GM21360 (cell line): ENCODE measurements at regions not wholly inside any gene's neighbourhood (a gene's known extent, or its start where the extent isn't known, plus 50 kb on each side); places are given as distances from the start of the nearest gene placed in this dataset.

ENCODE experiments used
- ATAC-seq: cut with Tn5 transposase; IDR thresholded peaks from one replicate; pipeline ENCODE4 v1.9.1; 2021; ENCODE audit warnings: mild to moderate bottlenecking, moderate library complexity; ENCODE audit not compliant: unreplicated experiment

- no peak for ATAC-seq
Measured at GRCh38 chr11:41849250-41849649, 389.8 kb upstream of the LRRC4C start.

- no peak for ATAC-seq
Measured at GRCh38 chr11:41851743-41852142, 392.3 kb upstream of the LRRC4C start.

- ATAC-seq: no peak
Measured at GRCh38 chr11:41861838-41862237, 402.4 kb upstream of the LRRC4C start.

- ATAC-seq: no peak
Measured at GRCh38 chr11:41866525-41866924, 407.1 kb upstream of the LRRC4C start.

GRCh38 chr11:41868606-41869005, 409.2 kb upstream of the LRRC4C start:
- no peak for ATAC-seq

GRCh38 chr11:41872426-41872825, 413.0 kb upstream of the LRRC4C start:
- no peak for ATAC-seq

- ATAC-seq: no peak
Measured at GRCh38 chr11:41872870-41873269, 413.4 kb upstream of the LRRC4C start.

GRCh38 chr11:41878095-41878494, 418.6 kb upstream of the LRRC4C start:
- ATAC-seq: no peak

GRCh38 chr11:41879214-41879613, 419.8 kb upstream of the LRRC4C start:
- no peak for ATAC-seq

- ATAC-seq: no peak
Measured at GRCh38 chr11:41895081-41895480, 435.6 kb upstream of the LRRC4C start.

GRCh38 chr11:41897991-41898390, 438.5 kb upstream of the LRRC4C start:
- ATAC-seq: no peak

- no peak for ATAC-seq
Measured at GRCh38 chr11:41917900-41918299, 458.4 kb upstream of the LRRC4C start.

- ATAC-seq: no peak
Measured at GRCh38 chr11:41920374-41920773, 460.9 kb upstream of the LRRC4C start.

GRCh38 chr11:41921746-41922390, 462.4 kb upstream of the LRRC4C start:
- ATAC-seq: no peak

- no peak for ATAC-seq
Measured at GRCh38 chr11:41926339-41926738, 466.9 kb upstream of the LRRC4C start.

- ATAC-seq: no peak
Measured at GRCh38 chr11:41935241-41935640, 475.8 kb upstream of the LRRC4C start.

- no peak for ATAC-seq
Measured at GRCh38 chr11:41935795-41936194, 476.3 kb upstream of the LRRC4C start.

GRCh38 chr11:41943656-41944055, 484.2 kb upstream of the LRRC4C start:
- ATAC-seq: no peak

- ATAC-seq: no peak
Measured at GRCh38 chr11:41947392-41947791, 487.9 kb upstream of the LRRC4C start.

- no peak for ATAC-seq
Measured at GRCh38 chr11:41950470-41951143, 491.2 kb upstream of the LRRC4C start.

GRCh38 chr11:41954034-41954433, 494.6 kb upstream of the LRRC4C start:
- ATAC-seq: no peak

GRCh38 chr11:41955066-41955465, 495.6 kb upstream of the LRRC4C start:
- ATAC-seq: no peak
